Skeletal muscle satellite cell (primary cell): ENCODE measurements at regions not wholly inside any gene's neighbourhood (a gene's known extent, or its start where the extent isn't known, plus 50 kb on each side); places are given as distances from the start of the nearest gene placed in this dataset.
"Not testable (repeated sequence)": the region's sequence is repeated elsewhere in the genome, so short reads cannot be mapped to it uniquely, and the experiment has no call there.

Experiments used
- H3K27me3 ChIP-seq: 2 replicates; pipeline ENCODE4 v1.7.0; 2013; ENCODE audit warnings: low read length; ENCODE audit not compliant: control insufficient read depth, insufficient read depth
- H3K36me3 ChIP-seq: 2 replicates; pipeline ENCODE4 v1.7.0; 2013; ENCODE audit warnings: mild to moderate bottlenecking, control low read depth, low read length; ENCODE audit not compliant: insufficient read depth
- H3K4me1 ChIP-seq: 2 replicates; pipeline ENCODE4 v1.7.0; 2013; ENCODE audit warnings: low read length; ENCODE audit not compliant: control insufficient read depth, insufficient read depth
- H3K4me2 ChIP-seq: 2 replicates; pipeline ENCODE4 v1.7.0; 2013; ENCODE audit warnings: mild to moderate bottlenecking, low read length
- H3K4me3 ChIP-seq: 2 replicates; pipeline ENCODE4 v1.7.0; 2013; ENCODE audit warnings: low read length
- H3K9ac ChIP-seq: 2 replicates; pipeline ENCODE4 v1.7.0; 2013; ENCODE audit warnings: mild to moderate bottlenecking, low read depth, low read length, moderate library complexity
- H3K9me3 ChIP-seq: replicated peaks from 2 replicates; pipeline ENCODE4 v1.7.0; 2013; ENCODE audit warnings: mild to moderate bottlenecking, control low read depth, low read length

DNA sequence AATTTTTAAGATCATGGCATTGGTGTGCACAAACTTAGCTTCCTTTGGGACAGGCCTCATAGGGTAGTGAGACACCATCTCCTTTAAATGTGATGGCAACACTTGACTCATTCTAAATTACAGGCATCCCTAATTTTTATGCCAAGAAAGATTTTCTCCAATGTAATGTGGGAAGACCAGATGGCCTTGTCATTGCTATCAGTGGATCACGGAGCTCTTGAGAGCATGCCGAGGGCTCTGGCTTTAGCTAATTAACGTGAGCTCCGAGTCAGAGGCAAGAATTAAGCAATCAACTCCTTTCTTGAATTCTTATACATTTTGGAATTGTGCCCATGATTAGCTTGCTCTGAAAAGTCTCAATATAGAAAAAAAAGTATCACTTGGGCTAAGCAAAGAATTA is 215.8 kb downstream of the LRRC70 start:
- Histone ChIP-seq H3K9ac (no peak overlapping the region), H3K4me1 (no peaks in the 10 kb centered on the region), H3K9me3 (no peaks in the 10 kb centered on the region), H3K27me3 (no peaks in the 10 kb centered on the region), H3K4me2 (no peak overlapping the region), H3K4me3 (no peak overlapping the region), H3K36me3 (no peaks in the 10 kb centered on the region)

DNA sequence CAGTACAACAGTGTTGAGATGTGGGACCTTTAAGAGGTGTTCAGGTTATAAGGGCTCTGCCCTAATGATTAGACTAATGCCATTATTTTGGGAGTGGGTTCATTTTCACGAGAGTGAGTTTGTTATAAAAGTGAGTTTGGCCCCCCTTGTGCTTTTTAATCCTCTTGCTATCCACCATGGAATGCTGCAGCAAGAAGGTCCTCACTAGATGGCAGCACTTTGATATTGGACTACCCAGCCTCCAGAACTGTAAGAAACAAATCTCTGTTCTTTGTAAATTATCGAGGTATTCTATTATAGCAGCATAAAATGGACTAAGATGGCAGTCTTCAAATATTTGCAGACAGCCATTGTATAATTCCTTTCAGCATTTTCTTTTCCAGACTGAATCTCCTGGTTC is 212.4 kb downstream of the LRRC70 start:
- H3K4me1 ChIP-seq: no peaks in the 10 kb centered on the region
- no peaks in the 10 kb centered on the region for H3K9me3 ChIP-seq
- no peak overlapping the region for H3K4me2 ChIP-seq
- H3K9ac ChIP-seq: no peak overlapping the region
- no peaks in the 10 kb centered on the region for H3K36me3 ChIP-seq
- peaks cover 5% of the 10 kb centered on the region for H3K27me3 ChIP-seq
- H3K4me3 ChIP-seq: no peak overlapping the region

DNA sequence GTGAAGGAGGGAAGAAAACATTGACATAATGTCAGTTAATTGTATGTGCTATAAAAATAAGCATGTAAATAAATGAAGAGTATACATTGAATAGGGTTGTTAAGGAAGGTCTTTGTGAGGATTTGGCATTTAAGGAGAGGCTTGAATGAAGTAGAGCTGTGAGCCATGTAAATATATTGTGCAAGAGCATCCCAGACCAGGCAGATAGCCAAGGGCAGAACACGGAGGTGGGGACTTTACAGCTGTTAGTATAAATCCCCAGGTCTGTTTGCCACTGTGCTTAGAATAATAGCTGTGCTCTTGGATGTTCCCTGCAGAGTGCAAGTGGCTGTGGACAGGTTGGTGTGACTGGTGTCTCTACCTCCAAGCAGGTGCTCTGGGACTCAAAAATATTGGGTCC is 211.7 kb downstream of the LRRC70 start:
- Histone ChIP-seq H3K9ac (no peak overlapping the region), H3K4me2 (no peak overlapping the region), H3K4me3 (no peak overlapping the region), H3K27me3 (peaks cover 5% of the 10 kb centered on the region), H3K36me3 (no peaks in the 10 kb centered on the region), H3K9me3 (no peaks in the 10 kb centered on the region), H3K4me1 (no peaks in the 10 kb centered on the region)

DNA sequence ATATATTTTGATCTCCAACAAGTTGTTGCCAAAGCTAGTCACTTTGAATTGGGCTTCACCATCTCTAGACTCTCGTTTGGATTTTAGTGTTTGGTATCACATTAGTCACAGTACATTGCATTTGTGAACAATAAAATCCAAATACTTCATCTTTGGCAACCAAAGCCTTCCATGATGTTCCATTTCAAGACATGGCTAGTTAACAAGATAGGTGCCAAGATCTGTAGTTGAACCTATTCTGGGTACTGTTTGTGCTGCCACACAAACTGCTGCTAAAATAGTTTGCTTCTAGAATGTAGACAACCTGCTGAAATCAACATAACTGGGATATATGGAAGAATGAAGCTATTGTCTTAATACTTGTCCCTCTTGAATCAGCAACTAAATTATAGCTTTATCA is 207.5 kb downstream of the LRRC70 start:
- Histone ChIP-seq H3K4me2 (no peak overlapping the region), H3K9ac (no peak overlapping the region), H3K4me1 (no peaks in the 10 kb centered on the region), H3K36me3 (no peaks in the 10 kb centered on the region), H3K27me3 (peaks cover 7% of the 10 kb centered on the region), H3K4me3 (no peak overlapping the region), H3K9me3 (no peaks in the 10 kb centered on the region)

DNA sequence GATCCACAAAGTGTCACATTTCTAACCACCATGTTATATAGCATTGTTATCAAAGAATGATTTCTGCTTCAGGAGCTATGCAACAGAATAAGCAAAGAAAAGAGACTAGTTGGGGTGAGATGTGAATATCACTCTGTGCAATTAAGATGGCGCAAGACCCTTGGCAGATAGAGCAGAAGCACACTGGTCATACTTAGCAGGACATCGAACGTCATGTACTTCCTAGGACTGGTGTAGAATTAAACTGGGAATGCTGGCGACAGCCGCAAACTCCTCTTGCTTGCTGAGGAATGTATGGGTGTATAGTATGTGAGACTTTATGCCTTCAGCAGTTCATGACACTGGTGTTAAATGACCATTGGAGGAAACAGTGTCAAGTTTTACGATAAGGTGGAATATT is 207.0 kb downstream of the LRRC70 start:
- Histone ChIP-seq H3K4me1 (no peaks in the 10 kb centered on the region), H3K36me3 (no peaks in the 10 kb centered on the region), H3K4me2 (no peak overlapping the region), H3K9ac (no peak overlapping the region), H3K27me3 (peaks cover 7% of the 10 kb centered on the region), H3K4me3 (no peak overlapping the region), H3K9me3 (no peaks in the 10 kb centered on the region)

DNA sequence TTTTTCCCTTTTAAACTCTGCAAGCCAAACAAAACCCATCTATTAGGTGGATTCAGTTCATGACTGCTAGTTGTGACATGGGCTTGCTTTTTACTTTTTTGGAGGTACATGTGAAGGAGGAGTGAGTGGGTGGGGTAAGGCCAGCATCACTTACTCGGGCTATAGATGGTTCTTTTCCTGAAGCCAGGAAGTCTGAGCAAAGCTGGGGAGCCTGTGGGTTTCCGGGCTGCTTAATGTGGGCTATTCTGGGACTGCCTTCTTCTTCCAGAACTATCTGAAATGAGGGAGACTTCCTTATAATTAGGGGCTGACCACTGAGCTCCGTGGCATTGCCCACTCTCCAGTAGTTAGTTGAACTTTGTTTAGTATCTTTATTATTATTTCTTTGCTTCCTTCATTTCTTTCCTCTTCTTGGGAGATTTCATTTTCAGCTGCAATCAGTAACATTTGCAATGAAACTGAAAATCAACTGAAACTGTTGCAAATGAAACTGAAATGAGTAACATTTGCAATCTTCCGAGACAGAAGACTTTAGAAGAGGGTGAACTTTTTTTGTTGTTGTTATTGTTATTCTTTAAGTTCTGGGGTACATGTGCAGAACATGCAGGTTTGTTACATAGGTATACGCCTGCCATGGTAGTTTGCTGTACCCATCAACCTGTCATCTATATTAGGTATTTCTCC is 204.9 kb downstream of the LRRC70 start:
- Histone ChIP-seq H3K4me3 (no peak overlapping the region), H3K27me3 (peaks cover 7% of the 10 kb centered on the region), H3K36me3 (no peaks in the 10 kb centered on the region), H3K9me3 (no peaks in the 10 kb centered on the region), H3K9ac (no peak overlapping the region), H3K4me1 (no peaks in the 10 kb centered on the region), H3K4me2 (no peak overlapping the region)

DNA sequence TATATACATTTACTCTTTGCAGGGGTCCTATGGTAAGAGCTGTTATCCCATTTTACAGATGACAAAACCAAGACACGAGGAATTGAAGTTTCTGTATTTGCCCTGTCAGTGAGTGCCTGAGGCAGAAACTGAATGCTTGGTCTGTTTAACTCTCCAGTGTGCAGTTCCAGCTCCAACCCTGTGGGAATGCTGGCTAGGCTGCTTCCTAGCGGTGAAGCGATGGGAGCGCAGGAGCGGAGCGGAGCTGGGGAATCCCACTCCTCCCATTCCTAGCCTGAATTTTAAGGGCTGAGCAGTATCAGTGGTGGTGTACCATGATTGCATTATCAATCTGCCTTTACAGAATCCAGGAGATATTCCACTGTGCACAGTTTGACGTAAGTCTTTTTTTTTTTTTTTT is 202.3 kb downstream of the LRRC70 start:
- no peaks in the 10 kb centered on the region for H3K4me1 ChIP-seq
- no peaks in the 10 kb centered on the region for H3K9me3 ChIP-seq
- no peak overlapping the region for H3K9ac ChIP-seq
- no peaks in the 10 kb centered on the region for H3K36me3 ChIP-seq
- no peak overlapping the region for H3K4me2 ChIP-seq
- no peak overlapping the region for H3K4me3 ChIP-seq
- H3K27me3 ChIP-seq: peaks cover 3% of the 10 kb centered on the region

DNA sequence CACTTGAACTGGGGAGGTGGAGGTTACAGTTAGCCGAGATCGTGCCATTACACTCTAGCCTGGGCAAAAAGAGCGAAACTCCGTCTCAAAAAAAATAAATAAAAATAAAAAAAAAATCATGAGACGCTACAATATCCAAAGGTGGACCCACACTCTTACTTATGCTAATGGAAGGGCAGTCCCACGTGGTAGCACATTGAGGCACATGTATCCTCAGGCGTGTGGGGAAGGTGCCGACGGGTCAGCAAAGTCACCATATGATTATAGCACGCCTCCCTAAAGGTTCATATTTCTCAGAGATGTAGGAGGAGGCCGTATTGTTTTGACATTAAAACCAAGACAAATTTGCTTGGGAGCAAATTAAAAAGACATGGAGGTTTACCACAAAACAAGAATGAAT is 201.6 kb downstream of the LRRC70 start:
- Histone ChIP-seq H3K4me2 (no peak overlapping the region), H3K9me3 (no peaks in the 10 kb centered on the region), H3K27me3 (peaks cover 3% of the 10 kb centered on the region), H3K36me3 (no peaks in the 10 kb centered on the region), H3K9ac (no peak overlapping the region), H3K4me1 (no peaks in the 10 kb centered on the region), H3K4me3 (no peak overlapping the region)

DNA sequence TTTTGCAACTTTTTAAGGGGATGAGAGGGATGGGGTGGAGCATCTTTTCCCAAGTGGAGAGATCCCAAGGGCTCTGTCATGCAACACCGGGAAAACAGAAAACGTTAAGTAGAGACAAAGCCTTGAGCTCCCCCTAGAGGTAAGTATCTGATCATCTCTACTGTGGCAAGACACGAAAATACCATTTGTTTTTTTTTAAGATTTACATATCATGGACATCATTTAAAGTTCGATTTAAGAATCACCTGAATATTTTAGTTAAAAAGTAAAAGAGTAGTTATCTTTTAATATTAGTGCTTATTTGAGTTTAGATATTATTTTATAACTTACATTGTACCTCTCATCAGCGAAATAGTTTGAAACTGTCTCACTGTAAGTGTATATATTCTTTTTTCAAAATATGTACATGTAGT is 200.4 kb downstream of the LRRC70 start:
- no peaks in the 10 kb centered on the region for H3K4me1 ChIP-seq
- H3K4me2 ChIP-seq: no peak overlapping the region
- no peak overlapping the region for H3K9ac ChIP-seq
- H3K36me3 ChIP-seq: no peaks in the 10 kb centered on the region
- no peak overlapping the region for H3K4me3 ChIP-seq
- H3K27me3 ChIP-seq: peaks cover 3% of the 10 kb centered on the region
- H3K9me3 ChIP-seq: no peaks in the 10 kb centered on the region

DNA sequence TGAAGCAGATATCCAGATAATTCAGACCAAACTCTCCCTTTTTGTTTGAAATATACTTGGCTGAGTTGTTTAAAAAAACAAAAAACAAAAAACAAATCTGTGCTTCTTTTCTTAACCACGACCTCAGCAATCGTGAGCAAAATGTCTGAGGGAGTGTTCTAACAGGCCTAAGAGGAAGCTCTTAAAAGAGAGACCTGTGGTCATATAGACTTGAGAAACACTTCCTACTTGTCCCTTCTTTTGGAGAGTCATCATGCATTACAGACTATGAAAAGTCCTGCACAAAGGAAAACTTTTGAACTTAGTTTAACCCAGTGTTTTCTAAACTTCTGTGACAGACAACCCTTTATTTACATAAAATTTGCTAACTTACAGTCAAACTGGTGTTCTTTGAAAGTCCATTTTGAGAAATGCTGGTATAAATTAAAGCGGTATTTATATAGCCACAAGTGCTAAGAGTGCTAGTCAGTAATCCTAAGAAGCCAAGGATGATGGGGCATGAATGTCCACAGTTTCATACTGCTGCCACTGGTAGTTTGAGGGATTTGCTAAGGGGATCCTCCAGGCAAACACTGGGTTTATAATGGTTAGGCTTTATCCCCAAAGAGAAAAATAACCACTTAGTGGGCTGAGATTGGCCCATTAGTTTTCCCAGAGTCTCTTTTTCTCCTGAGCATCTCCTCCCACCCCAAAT is 199.8 kb downstream of the LRRC70 start:
- Histone ChIP-seq H3K4me3 (no peak overlapping the region), H3K27me3 (peaks cover 3% of the 10 kb centered on the region), H3K4me1 (no peaks in the 10 kb centered on the region), H3K9me3 (no peaks in the 10 kb centered on the region), H3K36me3 (no peaks in the 10 kb centered on the region), H3K9ac (no peak overlapping the region), H3K4me2 (no peak overlapping the region)

DNA sequence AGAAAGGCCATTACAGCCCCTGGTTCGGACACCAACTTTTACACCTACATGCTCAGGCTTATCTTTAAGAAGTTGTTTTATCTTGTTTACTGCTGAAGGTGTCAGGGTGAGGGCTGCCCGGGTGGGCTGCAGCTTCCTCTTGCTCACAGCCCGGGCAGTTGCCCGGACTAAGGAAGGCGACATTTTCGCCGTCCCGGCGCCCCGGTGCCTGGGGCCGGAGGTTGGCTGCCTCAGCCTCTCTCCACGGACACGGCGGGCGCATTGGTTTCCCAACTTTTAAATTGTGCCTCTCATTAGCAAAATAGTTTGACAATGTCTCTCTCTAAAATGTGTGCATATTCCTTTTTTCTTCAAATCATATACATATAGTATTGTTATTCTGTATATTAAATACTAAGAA is 198.5 kb downstream of the LRRC70 start:
- not testable (repeated sequence) for H3K4me2 ChIP-seq, H3K4me3 ChIP-seq, H3K4me1 ChIP-seq, H3K27me3 ChIP-seq, H3K36me3 ChIP-seq, H3K9me3 ChIP-seq, H3K9ac ChIP-seq

DNA sequence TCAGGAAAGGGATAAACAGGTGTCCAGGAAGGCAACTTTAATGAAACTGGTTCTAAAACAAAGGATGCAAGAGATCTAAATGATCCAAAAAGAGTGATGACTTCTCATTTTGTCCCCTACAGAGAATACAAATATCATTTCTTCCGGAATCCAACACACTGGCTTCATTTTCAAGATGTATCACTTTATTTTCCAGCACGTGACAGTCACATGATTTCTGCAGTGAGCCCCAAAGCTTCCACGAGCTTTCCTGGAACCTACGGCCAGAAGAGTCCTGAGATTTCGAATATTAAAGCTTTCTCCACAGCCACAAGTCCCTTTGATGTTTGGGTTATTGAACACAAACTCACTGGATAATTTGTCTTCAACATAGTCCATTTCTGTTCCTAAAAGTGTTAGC is 198.0 kb downstream of the LRRC70 start:
- H3K27me3 ChIP-seq, H3K36me3 ChIP-seq, H3K4me3 ChIP-seq, H3K9me3 ChIP-seq, H3K9ac ChIP-seq, H3K4me2 ChIP-seq, H3K4me1 ChIP-seq: not testable (repeated sequence)
